RWPE2 (cell line): ENCODE measurements at regions not wholly inside any gene's neighbourhood (a gene's known extent, or its start where the extent isn't known, plus 50 kb on each side); places are given as distances from the start of the nearest gene placed in this dataset.

Experiments
- ATAC-seq: fragments of 200-7000 bp; cut with Tn5 transposase; 3 replicates; pipeline ENCODE4 v1.9.1; 2021; ENCODE audit warnings: low read depth
- DNase-seq: peaks from one replicate; pipeline ENCODE4 v3.0.0-alpha.2; 2020; ENCODE audit warnings: low spot score
- H3K27ac ChIP-seq: fragments of 450-650 bp; 2 replicates; pipeline ENCODE4 v1.5.1; 2017; ENCODE audit warnings: mild to moderate bottlenecking; ENCODE audit not compliant: poor library complexity, severe bottlenecking
- H3K27me3 ChIP-seq: fragments of 250-450 bp; sonication (Bioruptor Pico); 2 replicates; pipeline ENCODE4 v1.5.1; 2021; ENCODE audit warnings: mild to moderate bottlenecking, moderate library complexity; ENCODE audit not compliant: insufficient read depth, poor library complexity, severe bottlenecking
- H3K36me3 ChIP-seq: fragments of 250-450 bp; sonication (Bioruptor Pico); 2 replicates; pipeline ENCODE4 v1.5.1; 2020; ENCODE audit warnings: low read depth, mild to moderate bottlenecking, moderate library complexity
- H3K4me1 ChIP-seq: fragments of 250-450 bp; sonication (Bioruptor Pico); 2 replicates; pipeline ENCODE4 v1.5.1; 2021; ENCODE audit warnings: mild to moderate bottlenecking, moderate library complexity; ENCODE audit not compliant: insufficient read depth, poor library complexity, severe bottlenecking
- H3K4me3 ChIP-seq: fragments of 250-450 bp; sonication (Bioruptor Pico); 2 replicates; pipeline ENCODE4 v1.5.1; 2021; ENCODE audit warnings: mild to moderate bottlenecking, moderate library complexity; ENCODE audit not compliant: severe bottlenecking
- H3K9me3 ChIP-seq: fragments of 250-450 bp; sonication (Bioruptor Pico); 2 replicates; pipeline ENCODE4 v1.5.1; 2021; ENCODE audit warnings: mild to moderate bottlenecking, moderate library complexity; ENCODE audit not compliant: severe bottlenecking
- TF ChIP-seq, protein P1 (sequence below): fragments of 450-650 bp; IDR thresholded peaks from one replicate; pipeline ENCODE4 v1.5.1; 2017; ENCODE audit warnings: mild to moderate bottlenecking, moderate library complexity; ENCODE audit not compliant: poor library complexity, severe bottlenecking

DNA sequence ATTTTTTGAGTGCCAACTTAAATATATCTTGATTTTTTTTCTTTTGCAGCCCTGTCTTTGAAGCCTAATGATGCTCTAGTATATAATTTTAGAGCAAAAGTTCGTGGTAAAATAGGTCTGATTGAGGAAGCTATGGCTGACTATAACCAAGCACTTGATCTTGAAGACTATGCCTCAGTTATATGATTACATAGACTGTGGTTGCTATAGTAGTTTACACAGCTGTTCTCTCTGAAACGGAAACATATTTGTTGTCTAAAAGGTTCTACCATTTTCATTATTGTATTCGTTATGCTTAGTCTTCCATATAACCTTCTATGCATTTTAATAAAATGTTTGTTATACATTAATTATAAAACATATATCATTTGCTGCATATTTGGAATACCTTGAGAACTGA is 246.7 kb downstream of the TTC6 start:
- Histone ChIP-seq H3K4me1 (no peaks in the 10 kb centered on the region), H3K9me3 (no peaks in the 10 kb centered on the region), H3K36me3 (no peaks in the 10 kb centered on the region), H3K27me3 (no peaks in the 10 kb centered on the region), H3K27ac (no peak overlapping the region), H3K4me3 (no peak overlapping the region)
- TF ChIP-seq, protein P1, sequence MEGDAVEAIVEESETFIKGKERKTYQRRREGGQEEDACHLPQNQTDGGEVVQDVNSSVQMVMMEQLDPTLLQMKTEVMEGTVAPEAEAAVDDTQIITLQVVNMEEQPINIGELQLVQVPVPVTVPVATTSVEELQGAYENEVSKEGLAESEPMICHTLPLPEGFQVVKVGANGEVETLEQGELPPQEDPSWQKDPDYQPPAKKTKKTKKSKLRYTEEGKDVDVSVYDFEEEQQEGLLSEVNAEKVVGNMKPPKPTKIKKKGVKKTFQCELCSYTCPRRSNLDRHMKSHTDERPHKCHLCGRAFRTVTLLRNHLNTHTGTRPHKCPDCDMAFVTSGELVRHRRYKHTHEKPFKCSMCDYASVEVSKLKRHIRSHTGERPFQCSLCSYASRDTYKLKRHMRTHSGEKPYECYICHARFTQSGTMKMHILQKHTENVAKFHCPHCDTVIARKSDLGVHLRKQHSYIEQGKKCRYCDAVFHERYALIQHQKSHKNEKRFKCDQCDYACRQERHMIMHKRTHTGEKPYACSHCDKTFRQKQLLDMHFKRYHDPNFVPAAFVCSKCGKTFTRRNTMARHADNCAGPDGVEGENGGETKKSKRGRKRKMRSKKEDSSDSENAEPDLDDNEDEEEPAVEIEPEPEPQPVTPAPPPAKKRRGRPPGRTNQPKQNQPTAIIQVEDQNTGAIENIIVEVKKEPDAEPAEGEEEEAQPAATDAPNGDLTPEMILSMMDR, result no peak
- ATAC-seq (no peak), DNase-seq (no peak)

DNA sequence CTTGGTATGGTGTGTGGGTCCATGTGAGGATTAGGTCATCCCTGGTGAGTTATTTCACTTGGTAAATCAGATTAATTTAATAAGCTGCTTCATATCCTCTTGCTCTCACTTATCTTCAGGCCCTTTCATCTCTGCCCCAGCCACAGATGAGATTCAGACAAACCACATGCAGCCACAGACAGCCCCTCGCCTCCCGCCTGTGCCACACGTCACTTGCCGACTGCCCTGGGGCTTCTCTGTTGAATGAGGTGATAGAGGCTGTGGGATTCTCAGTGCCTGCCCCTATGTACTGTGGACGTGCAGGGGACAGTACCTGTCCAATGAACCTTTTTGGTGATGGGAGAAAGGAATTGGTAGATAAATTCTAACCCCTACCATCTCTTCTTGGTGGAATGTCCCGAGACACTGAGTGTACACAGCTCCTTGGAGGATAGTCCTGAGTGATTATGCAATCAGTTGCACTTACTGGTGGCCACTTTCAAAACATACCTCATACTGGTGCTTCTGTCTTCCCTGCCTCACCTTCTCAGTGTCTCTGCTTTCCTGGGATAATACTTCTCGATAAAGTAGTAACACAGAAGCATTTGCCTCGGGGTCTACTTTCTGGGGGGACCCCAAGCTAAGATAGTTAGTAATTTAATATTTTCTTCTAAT is 248.7 kb downstream of the TTC6 start:
- no peaks in the 10 kb centered on the region for H3K4me1 ChIP-seq
- no peaks in the 10 kb centered on the region for H3K36me3 ChIP-seq
- no peak overlapping the region for H3K4me3 ChIP-seq
- H3K27ac ChIP-seq, result no peak overlapping the region
- no peaks in the 10 kb centered on the region for H3K27me3 ChIP-seq
- H3K9me3 ChIP-seq, result no peaks in the 10 kb centered on the region
- ATAC-seq (no peak), DNase-seq (no peak)
- TF ChIP-seq, protein P1, result no peak

DNA sequence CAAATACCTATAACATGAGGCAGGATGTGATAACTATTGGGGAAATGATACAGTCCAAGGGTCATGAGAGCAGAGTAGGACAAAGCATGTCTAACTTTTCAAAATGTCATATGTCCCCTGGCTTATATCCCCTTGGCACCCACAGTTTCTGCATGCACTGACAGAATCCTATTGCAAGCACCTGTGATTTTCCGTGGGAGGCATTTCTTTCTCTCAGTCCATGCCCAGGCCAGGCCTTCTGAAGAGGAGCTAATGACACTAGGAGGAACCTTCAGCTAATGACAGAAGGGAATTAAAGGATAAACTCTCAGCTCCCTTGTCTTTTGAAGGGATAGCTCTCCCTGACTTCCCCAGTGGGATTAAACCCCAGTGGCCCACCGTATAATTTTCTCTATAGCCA is 249.2 kb downstream of the TTC6 start:
- Histone ChIP-seq H3K4me1 (no peaks in the 10 kb centered on the region), H3K4me3 (no peak overlapping the region), H3K36me3 (no peaks in the 10 kb centered on the region), H3K27ac (no peak overlapping the region), H3K9me3 (no peaks in the 10 kb centered on the region), H3K27me3 (no peaks in the 10 kb centered on the region)
- TF ChIP-seq, protein P1, result no peak
- no peak for ATAC-seq
- DNase-seq, result no peak

DNA sequence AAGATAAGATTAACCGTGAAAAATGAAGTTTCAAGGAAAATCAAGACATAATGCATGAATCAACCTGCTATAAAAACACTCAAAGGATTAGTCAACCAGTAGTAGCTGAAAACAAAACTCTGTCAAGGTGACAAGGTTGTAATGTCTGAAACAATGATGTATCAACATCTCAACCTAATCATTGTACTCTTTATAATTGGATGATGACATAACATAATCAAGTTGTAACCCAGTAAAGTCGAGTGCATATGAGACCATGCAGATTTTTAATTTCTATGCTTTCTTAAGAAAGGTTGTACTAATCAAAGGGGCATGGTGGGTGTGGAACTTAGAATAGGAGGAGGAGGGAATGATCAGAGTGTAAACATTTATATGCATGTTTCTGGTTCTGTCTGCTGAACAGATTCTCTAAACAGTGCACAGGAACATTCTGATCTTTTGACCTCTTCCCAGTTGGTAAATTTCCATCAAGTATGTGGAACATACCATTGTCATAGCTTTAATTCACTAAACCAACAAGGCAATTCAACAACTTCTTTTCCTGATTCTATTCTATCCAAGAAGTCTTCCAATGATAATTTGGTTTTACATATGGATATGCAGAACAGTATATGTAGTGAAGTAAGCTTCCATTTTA is 253.7 kb downstream of the TTC6 start:
- H3K9me3 ChIP-seq, result no peaks in the 10 kb centered on the region
- ATAC-seq (no peak), DNase-seq (no peak)
- H3K4me1 ChIP-seq, result no peaks in the 10 kb centered on the region
- H3K27ac ChIP-seq, result no peak overlapping the region
- H3K36me3 ChIP-seq, result no peaks in the 10 kb centered on the region
- TF ChIP-seq, protein P1, result no peak
- H3K27me3 ChIP-seq, result no peaks in the 10 kb centered on the region
- no peak overlapping the region for H3K4me3 ChIP-seq

DNA sequence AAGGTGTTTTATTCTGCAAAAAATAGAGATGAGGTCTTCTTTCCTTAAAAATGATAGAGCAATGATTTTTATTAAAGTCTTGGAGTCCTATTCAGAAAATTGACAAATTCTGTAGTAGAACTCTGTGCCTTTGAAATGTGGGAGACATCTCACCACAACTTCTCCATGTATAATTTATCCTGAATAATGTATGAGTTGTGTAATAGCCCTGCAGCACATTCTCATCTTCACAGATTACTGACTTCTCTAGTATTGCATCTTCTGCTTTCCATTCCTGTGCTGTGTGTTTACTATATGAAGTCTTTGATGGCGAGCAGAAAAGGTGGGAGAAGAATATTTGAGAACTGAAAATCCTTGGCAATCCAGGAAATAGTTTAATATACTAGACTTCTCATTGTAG is 255.6 kb downstream of the TTC6 start:
- Histone ChIP-seq H3K36me3 (no peaks in the 10 kb centered on the region), H3K4me3 (no peak overlapping the region), H3K9me3 (no peaks in the 10 kb centered on the region), H3K27ac (no peak overlapping the region), H3K4me1 (no peaks in the 10 kb centered on the region), H3K27me3 (no peaks in the 10 kb centered on the region)
- ATAC-seq (no peak), DNase-seq (no peak)
- TF ChIP-seq, protein P1, result no peak
